ENCODE measurements at regions not wholly inside any gene's neighbourhood (a gene's known extent, or its start where the extent isn't known, plus 50 kb on each side); places are given as distances from the start of the nearest gene placed in this dataset.

DNA sequence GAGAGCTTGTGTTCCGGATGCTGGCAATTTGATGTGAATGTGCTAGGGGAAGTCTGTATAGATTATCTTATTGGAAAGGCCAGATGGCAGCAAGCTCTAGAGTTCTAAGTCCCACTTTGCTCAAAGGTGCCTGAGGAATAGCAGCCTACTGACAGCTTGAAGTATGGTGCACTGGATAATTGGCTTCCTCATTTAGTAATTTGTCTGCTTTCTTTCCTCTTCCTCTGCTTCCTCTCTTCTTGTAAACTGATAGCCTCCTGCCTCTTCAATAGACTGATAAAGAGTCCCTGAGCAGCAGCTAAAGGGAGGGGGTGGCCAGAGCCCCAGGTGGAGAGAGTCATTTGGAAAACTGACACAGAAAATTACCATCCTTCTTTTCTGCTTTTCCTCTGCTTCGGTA is 177.3 kb downstream of the FGF1 start:
- DNase-seq (ENCODE audit: extremely low read depth in 1 of 4, low spot score in 3 of 4) = peak in 2 of 4 experiments; percentile 33 to 43
- ChIA-PET CTCF (ENCODE audit: low intra/inter-chr PET ratio) (no interaction called here), POLR2A (no interaction called here)
- Histone ChIP-seq H3K9me1 (ENCODE audit: control insufficient read depth, insufficient read depth, low read length) (no peaks in the 10 kb centered on the region), H3K4me3 (no peak overlapping the region), H3K36me3 (ENCODE audit: control insufficient read depth, insufficient read depth, low read length) (no peaks in the 10 kb centered on the region), H3K27me3 (ENCODE audit: control insufficient read depth in 2 of 2, insufficient read depth in 2 of 2, low read length in 2 of 2) (peaks cover 0 to 8% of the 10 kb centered on the region in 2 experiments; a peak in 1 of 5 replicates), H3K4me1 (replicated peaks in 1 of 2; ENCODE audit: control insufficient read depth in 2 of 2, insufficient read depth in 2 of 2, low read length in 2 of 2) (peaks cover 0 to 33% of the 10 kb centered on the region in 2 experiments; a peak in 4 of 5 replicates), H3K9me3 (replicated peaks; ENCODE audit: control insufficient read depth, insufficient read depth, low read depth, low read length) (no peaks in the 10 kb centered on the region), H3K9ac (ENCODE audit: insufficient read depth in 1 of 2, low read depth in 2 of 2, low read length in 2 of 2) (no peak overlapping the region), H3K4me2 (ENCODE audit: insufficient read depth, low read length) (peak overlapping the region; percentile 46), H3K27ac (ENCODE audit: extremely low read depth, low read depth, low read length) (0 out of 3 replicates have a peak overlapping the region, but pooled peaks have one; percentile 17), H3K79me2 (ENCODE audit: control insufficient read depth, insufficient read depth, low read length) (no peaks in the 10 kb centered on the region), H4K20me1 (replicated peaks; ENCODE audit: control insufficient read depth, insufficient read depth, low read length) (no peaks in the 10 kb centered on the region), H2AFZ (ENCODE audit: low read depth, low read length) (peak overlapping the region; percentile 84; the same call in 1 of the 2 replicates)
- 8% methylated on average over 2 of the region's 2 CpGs for WGBS (ENCODE audit: insufficient coverage, low coverage, missing lambda C conversion rate)
- peak; percentile 70 for FAIRE-seq
- in situ Hi-C loops (cut with MboI) = no loop called here
- no TSS peak for BruUV-seq (replicated peaks)
- peak; percentile 73 for ATAC-seq
- intact Hi-C loops (cut with micrococcal nuclease) = no loop called here
- no peak for TF ChIP-seq LEF1 (IDR thresholded peaks at IDR 0.05)
- TF ChIP-seq ZBED1 (IDR thresholded peaks at IDR 0.05) = no peak
- TF ChIP-seq, protein P1, sequence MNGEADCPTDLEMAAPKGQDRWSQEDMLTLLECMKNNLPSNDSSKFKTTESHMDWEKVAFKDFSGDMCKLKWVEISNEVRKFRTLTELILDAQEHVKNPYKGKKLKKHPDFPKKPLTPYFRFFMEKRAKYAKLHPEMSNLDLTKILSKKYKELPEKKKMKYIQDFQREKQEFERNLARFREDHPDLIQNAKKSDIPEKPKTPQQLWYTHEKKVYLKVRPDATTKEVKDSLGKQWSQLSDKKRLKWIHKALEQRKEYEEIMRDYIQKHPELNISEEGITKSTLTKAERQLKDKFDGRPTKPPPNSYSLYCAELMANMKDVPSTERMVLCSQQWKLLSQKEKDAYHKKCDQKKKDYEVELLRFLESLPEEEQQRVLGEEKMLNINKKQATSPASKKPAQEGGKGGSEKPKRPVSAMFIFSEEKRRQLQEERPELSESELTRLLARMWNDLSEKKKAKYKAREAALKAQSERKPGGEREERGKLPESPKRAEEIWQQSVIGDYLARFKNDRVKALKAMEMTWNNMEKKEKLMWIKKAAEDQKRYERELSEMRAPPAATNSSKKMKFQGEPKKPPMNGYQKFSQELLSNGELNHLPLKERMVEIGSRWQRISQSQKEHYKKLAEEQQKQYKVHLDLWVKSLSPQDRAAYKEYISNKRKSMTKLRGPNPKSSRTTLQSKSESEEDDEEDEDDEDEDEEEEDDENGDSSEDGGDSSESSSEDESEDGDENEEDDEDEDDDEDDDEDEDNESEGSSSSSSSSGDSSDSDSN (IDR thresholded peaks at IDR 0.05; ENCODE audit: borderline replicate concordance in 1 of 2, low read depth in 2 of 2, low read length in 2 of 2) = no peak
- no peak for TF ChIP-seq NCOA2 (IDR thresholded peaks at IDR 0.05; ENCODE audit: partially characterized antibody in 2 of 2)
- TF ChIP-seq CBFA2T3 (IDR thresholded peaks at IDR 0.05) = peak; percentile 69
- peak; percentile 23; the same call in 1 of the 2 replicates for TF ChIP-seq JUND (IDR thresholded peaks at IDR 0.05; ENCODE audit: borderline replicate concordance, low read depth, low read length)
- TF ChIP-seq JUND (tag; IDR thresholded peaks at IDR 0.05; ENCODE audit: borderline replicate concordance, low read depth, low read length) = no peak
- TF ChIP-seq SMAD4 (CRISPR knock-in tag; conservative IDR thresholded peaks at IDR 0.05) = peak; percentile 88
- TF ChIP-seq PCBP1 (IDR thresholded peaks at IDR 0.05; ENCODE audit: low read depth, low read length, poor library complexity, severe bottlenecking) = no peak
- TF ChIP-seq ARID1B (IDR thresholded peaks at IDR 0.05) = peak; percentile 62
- TF ChIP-seq PHB2 (IDR thresholded peaks at IDR 0.05; ENCODE audit: low read depth) = no peak
- no peak for TF ChIP-seq RHOXF2B (CRISPR knock-in tag; conservative IDR thresholded peaks at IDR 0.05)
- TF ChIP-seq TBL1XR1 (IDR thresholded peaks at IDR 0.05; ENCODE audit: low read length in 2 of 2) = no peak
- 0 out of 2 replicates have a peak, but pooled peaks have one; percentile 44 for TF ChIP-seq EP300 (IDR thresholded peaks at IDR 0.05; ENCODE audit: low read length)
- TF ChIP-seq RFX1 (IDR thresholded peaks at IDR 0.05) = no peak
- no peak for TF ChIP-seq ATF1 (CRISPR knock-in tag; IDR thresholded peaks at IDR 0.05)
- TF ChIP-seq ATF1 (tag; IDR thresholded peaks at IDR 0.05) = no peak
- TF ChIP-seq ETV6 (IDR thresholded peaks at IDR 0.05; ENCODE audit: borderline replicate concordance in 1 of 2, low read depth in 2 of 2, low read length in 1 of 2) = peak in 1 of 2 experiments; percentile 91; a peak in 2 of 4 replicates
- no peak for TF ChIP-seq ETV6 (CRISPR knock-in tag; IDR thresholded peaks at IDR 0.05; ENCODE audit: borderline replicate concordance)
- TF ChIP-seq CTBP1 (IDR thresholded peaks at IDR 0.05; ENCODE audit: borderline replicate concordance) = peak; percentile 55; the same call in 1 of the 2 replicates
- TF ChIP-seq ILK (tag; IDR thresholded peaks at IDR 0.05; ENCODE audit: borderline replicate concordance, low read depth) = no peak
- TF ChIP-seq TAL1 (IDR thresholded peaks at IDR 0.05) = 0 out of 2 replicates have a peak, but pooled peaks have one; percentile 13
- peak; percentile 3 for TF ChIP-seq ZFP36 (IDR thresholded peaks at IDR 0.05; ENCODE audit: low read depth, low read length, partially characterized antibody)

All from K562 (cell line).